ENCODE measurements at regions not wholly inside any gene's neighbourhood (a gene's known extent, or its start where the extent isn't known, plus 50 kb on each side); places are given as distances from the start of the nearest gene placed in this dataset.

GRCh38 chr3:189557824-189558223 is 73.4 kb upstream of the TP63 start:
- POLR2A ChIA-PET: no interaction called here
- no peaks in the 10 kb centered on the region for H3K27me3 Mint-ChIP-seq (ENCODE audit: low read depth)
- CTCF ChIA-PET: no interaction called here
- TF ChIP-seq HMGA2 (CRISPR knock-in tag; IDR thresholded peaks at IDR 0.05) (no peak), NR2C2 (CRISPR knock-in tag; IDR thresholded peaks at IDR 0.05) (no peak), GTF2I (CRISPR knock-in tag; conservative IDR thresholded peaks at IDR 0.05) (no peak), FOXK1 (CRISPR knock-in tag; IDR thresholded peaks at IDR 0.05) (no peak), EMX1 (CRISPR knock-in tag; IDR thresholded peaks at IDR 0.05) (no peak), SMAD3 (CRISPR knock-in tag; IDR thresholded peaks at IDR 0.05; ENCODE audit: borderline replicate concordance) (no peak), NR1H2 (CRISPR knock-in tag; IDR thresholded peaks at IDR 0.05) (no peak), ZNF138 (CRISPR knock-in tag; conservative IDR thresholded peaks at IDR 0.05) (no peak), NFYB (CRISPR knock-in tag; conservative IDR thresholded peaks at IDR 0.05; ENCODE audit: low read depth) (no peak)
- TF ChIP-seq, protein P1, sequence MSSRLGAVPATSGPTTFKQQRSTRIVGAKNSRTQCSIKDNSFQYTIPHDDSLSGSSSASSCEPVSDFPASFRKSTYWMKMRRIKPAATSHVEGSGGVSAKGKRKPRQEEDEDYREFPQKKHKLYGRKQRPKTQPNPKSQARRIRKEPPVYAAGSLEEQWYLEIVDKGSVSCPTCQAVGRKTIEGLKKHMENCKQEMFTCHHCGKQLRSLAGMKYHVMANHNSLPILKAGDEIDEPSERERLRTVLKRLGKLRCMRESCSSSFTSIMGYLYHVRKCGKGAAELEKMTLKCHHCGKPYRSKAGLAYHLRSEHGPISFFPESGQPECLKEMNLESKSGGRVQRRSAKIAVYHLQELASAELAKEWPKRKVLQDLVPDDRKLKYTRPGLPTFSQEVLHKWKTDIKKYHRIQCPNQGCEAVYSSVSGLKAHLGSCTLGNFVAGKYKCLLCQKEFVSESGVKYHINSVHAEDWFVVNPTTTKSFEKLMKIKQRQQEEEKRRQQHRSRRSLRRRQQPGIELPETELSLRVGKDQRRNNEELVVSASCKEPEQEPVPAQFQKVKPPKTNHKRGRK (CRISPR knock-in tag; IDR thresholded peaks at IDR 0.05; ENCODE audit: borderline replicate concordance): no peak
- TF ChIP-seq, protein P2, sequence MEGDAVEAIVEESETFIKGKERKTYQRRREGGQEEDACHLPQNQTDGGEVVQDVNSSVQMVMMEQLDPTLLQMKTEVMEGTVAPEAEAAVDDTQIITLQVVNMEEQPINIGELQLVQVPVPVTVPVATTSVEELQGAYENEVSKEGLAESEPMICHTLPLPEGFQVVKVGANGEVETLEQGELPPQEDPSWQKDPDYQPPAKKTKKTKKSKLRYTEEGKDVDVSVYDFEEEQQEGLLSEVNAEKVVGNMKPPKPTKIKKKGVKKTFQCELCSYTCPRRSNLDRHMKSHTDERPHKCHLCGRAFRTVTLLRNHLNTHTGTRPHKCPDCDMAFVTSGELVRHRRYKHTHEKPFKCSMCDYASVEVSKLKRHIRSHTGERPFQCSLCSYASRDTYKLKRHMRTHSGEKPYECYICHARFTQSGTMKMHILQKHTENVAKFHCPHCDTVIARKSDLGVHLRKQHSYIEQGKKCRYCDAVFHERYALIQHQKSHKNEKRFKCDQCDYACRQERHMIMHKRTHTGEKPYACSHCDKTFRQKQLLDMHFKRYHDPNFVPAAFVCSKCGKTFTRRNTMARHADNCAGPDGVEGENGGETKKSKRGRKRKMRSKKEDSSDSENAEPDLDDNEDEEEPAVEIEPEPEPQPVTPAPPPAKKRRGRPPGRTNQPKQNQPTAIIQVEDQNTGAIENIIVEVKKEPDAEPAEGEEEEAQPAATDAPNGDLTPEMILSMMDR (IDR thresholded peaks at IDR 0.05): no peak
- H3K4me3 Mint-ChIP-seq: no peak overlapping the region
- H3K4me1 Mint-ChIP-seq: no peaks in the 10 kb centered on the region
- no peaks in the 10 kb centered on the region for H3K36me3 Mint-ChIP-seq
- DNase-seq (ENCODE audit: low spot score): no peak
- H3K27ac Mint-ChIP-seq: no peak overlapping the region
- peaks cover 16% of the 10 kb centered on the region; the same call in 1 of the 2 replicates for H3K9me3 Mint-ChIP-seq
- no peak for ATAC-seq

- H3K4me1 Mint-ChIP-seq: peaks cover 5% of the 10 kb centered on the region
- H3K27me3 Mint-ChIP-seq (ENCODE audit: low read depth): no peaks in the 10 kb centered on the region
- no peaks in the 10 kb centered on the region for H3K36me3 Mint-ChIP-seq
- DNase-seq (ENCODE audit: low spot score) (no peak), ATAC-seq (no peak)
- H3K27ac Mint-ChIP-seq: no peak overlapping the region
- no peak for TF ChIP-seq ZNF138 (CRISPR knock-in tag; conservative IDR thresholded peaks at IDR 0.05)
- TF ChIP-seq, protein P3, sequence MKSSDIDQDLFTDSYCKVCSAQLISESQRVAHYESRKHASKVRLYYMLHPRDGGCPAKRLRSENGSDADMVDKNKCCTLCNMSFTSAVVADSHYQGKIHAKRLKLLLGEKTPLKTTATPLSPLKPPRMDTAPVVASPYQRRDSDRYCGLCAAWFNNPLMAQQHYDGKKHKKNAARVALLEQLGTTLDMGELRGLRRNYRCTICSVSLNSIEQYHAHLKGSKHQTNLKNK (CRISPR knock-in tag; IDR thresholded peaks at IDR 0.05): no peak
- no peak for TF ChIP-seq AR (CRISPR knock-in tag; IDR thresholded peaks at IDR 0.05)
- no peak overlapping the region for H3K4me3 Mint-ChIP-seq
- ChIA-PET POLR2A (no interaction called here), CTCF (no interaction called here)
- peaks cover 16% of the 10 kb centered on the region; the same call in 1 of the 2 replicates for H3K9me3 Mint-ChIP-seq
These were observed 69.9 kb upstream of the TP63 start for GRCh38 chr3:189561256-189561655.

- DNase-seq (ENCODE audit: low spot score): no peak
- ATAC-seq: peak; percentile 50; the same call in 1 of the 2 replicates
- ChIA-PET CTCF (no interaction called here), POLR2A (no interaction called here)
- peaks cover 5% of the 10 kb centered on the region for H3K4me1 Mint-ChIP-seq
- no peaks in the 10 kb centered on the region for H3K36me3 Mint-ChIP-seq
- H3K27ac Mint-ChIP-seq: no peak overlapping the region
- H3K9me3 Mint-ChIP-seq: 0 out of 2 replicates have a peak, but pooled peaks cover 5% of the 10 kb centered on the region
- H3K27me3 Mint-ChIP-seq (ENCODE audit: low read depth): no peaks in the 10 kb centered on the region
- no peak overlapping the region for H3K4me3 Mint-ChIP-seq
- TF ChIP-seq, protein P4, sequence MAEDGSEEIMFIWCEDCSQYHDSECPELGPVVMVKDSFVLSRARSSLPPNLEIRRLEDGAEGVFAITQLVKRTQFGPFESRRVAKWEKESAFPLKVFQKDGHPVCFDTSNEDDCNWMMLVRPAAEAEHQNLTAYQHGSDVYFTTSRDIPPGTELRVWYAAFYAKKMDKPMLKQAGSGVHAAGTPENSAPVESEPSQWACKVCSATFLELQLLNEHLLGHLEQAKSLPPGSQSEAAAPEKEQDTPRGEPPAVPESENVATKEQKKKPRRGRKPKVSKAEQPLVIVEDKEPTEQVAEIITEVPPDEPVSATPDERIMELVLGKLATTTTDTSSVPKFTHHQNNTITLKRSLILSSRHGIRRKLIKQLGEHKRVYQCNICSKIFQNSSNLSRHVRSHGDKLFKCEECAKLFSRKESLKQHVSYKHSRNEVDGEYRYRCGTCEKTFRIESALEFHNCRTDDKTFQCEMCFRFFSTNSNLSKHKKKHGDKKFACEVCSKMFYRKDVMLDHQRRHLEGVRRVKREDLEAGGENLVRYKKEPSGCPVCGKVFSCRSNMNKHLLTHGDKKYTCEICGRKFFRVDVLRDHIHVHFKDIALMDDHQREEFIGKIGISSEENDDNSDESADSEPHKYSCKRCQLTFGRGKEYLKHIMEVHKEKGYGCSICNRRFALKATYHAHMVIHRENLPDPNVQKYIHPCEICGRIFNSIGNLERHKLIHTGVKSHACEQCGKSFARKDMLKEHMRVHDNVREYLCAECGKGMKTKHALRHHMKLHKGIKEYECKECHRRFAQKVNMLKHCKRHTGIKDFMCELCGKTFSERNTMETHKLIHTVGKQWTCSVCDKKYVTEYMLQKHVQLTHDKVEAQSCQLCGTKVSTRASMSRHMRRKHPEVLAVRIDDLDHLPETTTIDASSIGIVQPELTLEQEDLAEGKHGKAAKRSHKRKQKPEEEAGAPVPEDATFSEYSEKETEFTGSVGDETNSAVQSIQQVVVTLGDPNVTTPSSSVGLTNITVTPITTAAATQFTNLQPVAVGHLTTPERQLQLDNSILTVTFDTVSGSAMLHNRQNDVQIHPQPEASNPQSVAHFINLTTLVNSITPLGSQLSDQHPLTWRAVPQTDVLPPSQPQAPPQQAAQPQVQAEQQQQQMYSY (CRISPR knock-in tag; IDR thresholded peaks at IDR 0.05): no peak
- TF ChIP-seq NR1H2 (CRISPR knock-in tag; IDR thresholded peaks at IDR 0.05): no peak
- TF ChIP-seq ZNF138 (CRISPR knock-in tag; conservative IDR thresholded peaks at IDR 0.05): no peak
- no peak for TF ChIP-seq CREB1 (CRISPR knock-in tag; IDR thresholded peaks at IDR 0.05)
- TF ChIP-seq, protein P5, sequence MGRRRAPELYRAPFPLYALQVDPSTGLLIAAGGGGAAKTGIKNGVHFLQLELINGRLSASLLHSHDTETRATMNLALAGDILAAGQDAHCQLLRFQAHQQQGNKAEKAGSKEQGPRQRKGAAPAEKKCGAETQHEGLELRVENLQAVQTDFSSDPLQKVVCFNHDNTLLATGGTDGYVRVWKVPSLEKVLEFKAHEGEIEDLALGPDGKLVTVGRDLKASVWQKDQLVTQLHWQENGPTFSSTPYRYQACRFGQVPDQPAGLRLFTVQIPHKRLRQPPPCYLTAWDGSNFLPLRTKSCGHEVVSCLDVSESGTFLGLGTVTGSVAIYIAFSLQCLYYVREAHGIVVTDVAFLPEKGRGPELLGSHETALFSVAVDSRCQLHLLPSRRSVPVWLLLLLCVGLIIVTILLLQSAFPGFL (CRISPR knock-in tag; IDR thresholded peaks at IDR 0.05; ENCODE audit: borderline replicate concordance): no peak
- no peak for TF ChIP-seq ESRRA (CRISPR knock-in tag; IDR thresholded peaks at IDR 0.05; ENCODE audit: borderline replicate concordance)
- TF ChIP-seq GTF2I (CRISPR knock-in tag; conservative IDR thresholded peaks at IDR 0.05): no peak
- TF ChIP-seq ETV6 (CRISPR knock-in tag; IDR thresholded peaks at IDR 0.05): no peak
These were observed 67.2 kb upstream of the TP63 start for GRCh38 chr3:189563853-189564563.

Measured in WTC11 (cell line).